HG03196 (cell line): ENCODE measurements at regions not wholly inside any gene's neighbourhood (a gene's known extent, or its start where the extent isn't known, plus 50 kb on each side); places are given as distances from the start of the nearest gene placed in this dataset.
"Not testable (repeated sequence)": the region's sequence is repeated elsewhere in the genome, so short reads cannot be mapped to it uniquely, and the experiment has no call there.

Source experiments
- ATAC-seq: cut with Tn5 transposase; IDR thresholded peaks from one replicate; pipeline ENCODE4 v1.9.1; 2021; ENCODE audit not compliant: unreplicated experiment

DNA sequence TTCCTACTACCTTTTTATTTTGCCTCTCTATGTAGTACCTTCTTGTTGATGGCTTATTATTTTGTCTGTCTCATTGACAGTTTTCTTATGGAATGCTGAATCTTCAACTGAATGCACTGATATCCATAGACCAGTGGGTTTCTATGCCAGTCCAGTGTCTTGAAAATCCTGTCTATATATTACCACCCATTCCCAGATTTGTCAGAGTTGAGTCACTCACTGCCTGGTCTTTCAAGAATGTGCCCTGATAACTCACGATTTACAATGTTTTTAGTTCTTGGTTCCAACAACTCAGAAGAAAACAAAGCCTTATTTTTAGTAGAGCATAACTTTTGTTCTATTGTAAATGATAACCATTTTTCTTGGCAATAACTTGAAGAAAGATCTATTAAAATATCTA is 606.0 kb upstream of the PITX2 start:
- ATAC-seq = no peak

DNA sequence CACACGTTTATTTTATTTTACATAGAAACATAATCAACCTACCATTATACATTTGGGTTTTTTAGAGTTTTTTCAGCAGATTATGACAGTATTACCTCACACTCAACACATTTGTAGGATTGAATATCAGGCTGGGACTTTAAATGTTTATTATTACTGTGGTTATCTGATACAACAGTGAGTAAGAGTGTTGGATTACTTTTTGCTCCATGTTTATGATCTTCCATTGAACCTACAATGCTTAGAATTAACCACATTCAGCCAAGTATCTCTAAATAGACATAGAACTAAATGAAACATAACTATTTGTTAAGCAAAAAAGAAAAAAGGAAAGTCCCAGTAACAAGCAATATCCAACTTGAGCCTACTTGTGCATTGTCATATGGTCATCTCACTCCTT is 607.4 kb upstream of the PITX2 start:
- ATAC-seq = no peak

DNA sequence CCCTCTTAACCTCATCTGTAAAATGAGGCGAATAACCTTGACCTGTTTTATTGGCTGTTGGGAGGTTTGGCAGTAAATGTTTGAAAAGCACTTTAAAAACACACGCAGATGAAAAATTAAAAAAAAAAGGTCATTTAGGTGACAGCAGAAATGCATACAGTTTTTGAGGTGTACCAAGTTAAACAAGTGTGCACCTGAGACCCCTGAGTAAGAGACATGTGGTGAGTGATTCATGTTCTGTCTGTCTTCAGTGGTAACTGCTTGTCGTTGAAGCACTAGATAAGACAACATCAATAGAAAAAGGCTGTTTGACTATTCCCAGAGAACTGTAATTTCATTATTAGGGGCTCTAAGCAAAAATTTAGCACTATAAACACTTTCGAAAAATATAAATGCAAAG is 608.4 kb upstream of the PITX2 start:
- ATAC-seq = no peak

GRCh38 chr4:111234939-111235338 is 612.1 kb upstream of the PITX2 start:
- no peak for ATAC-seq

GRCh38 chr4:111263836-111264235 is 641.0 kb upstream of the PITX2 start:
- ATAC-seq = no peak

DNA sequence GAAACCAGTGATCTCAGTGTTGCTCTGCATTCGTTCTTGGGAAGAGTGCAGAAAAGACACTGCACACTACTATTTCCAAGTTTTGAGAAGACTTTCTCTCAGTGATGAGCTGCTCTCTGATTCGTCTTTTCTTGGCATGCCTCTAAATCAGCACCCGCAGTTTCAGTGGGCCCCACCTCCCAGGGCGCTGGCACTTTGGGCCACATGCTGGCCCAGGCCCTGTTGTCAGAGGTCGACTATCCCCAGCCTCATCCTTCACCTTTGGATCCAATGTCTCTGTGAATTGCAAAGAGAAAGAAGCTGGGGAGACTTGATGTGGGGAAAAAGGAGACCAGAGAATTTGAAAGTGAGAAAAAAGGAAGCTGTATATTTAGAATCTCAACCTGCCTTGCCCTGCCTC is 644.1 kb upstream of the PITX2 start:
- no peak for ATAC-seq

DNA sequence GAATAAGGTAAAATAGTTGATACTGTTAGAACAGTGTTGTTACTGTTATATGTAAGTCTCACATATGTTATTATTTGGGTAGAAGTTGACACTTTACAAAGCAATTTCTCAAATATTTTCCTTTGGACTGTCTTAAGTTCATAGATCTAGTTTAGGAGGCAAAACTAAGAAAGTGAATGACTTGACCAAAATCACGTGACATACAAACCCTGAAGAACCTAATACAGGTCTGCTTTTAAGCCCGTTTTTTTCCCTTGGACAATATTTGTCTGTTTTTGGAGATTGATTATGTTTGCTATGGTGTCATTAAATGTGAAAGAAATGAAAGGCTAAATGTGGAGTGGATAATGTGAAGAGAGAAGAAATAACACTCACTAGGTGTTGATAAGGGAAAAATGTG is 644.9 kb upstream of the PITX2 start:
- no peak for ATAC-seq

DNA sequence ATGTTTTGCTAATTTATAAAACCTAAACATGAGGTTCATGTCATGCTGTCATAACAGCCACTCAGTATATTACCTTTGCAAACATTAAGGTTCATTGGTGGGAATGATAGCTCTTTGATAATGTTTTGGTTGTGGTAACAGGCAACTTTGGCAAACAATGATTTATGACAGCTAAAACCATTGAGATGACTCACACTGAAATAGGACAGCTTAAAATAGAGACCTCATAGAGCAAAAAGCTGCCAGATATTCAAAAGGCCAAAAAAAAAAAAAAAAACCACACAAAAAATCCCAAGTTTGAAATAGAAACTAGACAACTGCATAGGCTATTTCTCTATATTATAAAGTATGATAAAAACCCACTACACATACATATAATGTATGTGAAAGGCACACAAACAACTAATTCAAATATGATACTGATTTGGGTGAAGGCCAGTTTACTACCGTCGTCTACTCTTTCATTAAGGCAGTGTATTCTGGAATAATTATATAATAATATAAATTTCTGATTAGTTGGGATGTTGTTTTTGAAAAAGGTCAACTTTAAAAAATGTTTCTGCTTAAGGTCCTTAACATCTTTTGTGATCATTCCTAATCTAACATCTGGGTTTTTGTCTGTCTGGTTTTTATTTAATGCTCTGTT is 646.0 kb upstream of the PITX2 start:
- ATAC-seq = no peak

- no peak for ATAC-seq
Observed at GRCh38 chr4:111269439-111269838, 646.6 kb upstream of the PITX2 start.

GRCh38 chr4:111274060-111274459 is 651.2 kb upstream of the PITX2 start:
- ATAC-seq = no peak

GRCh38 chr4:111274486-111274885 is 651.6 kb upstream of the PITX2 start:
- no peak for ATAC-seq

DNA sequence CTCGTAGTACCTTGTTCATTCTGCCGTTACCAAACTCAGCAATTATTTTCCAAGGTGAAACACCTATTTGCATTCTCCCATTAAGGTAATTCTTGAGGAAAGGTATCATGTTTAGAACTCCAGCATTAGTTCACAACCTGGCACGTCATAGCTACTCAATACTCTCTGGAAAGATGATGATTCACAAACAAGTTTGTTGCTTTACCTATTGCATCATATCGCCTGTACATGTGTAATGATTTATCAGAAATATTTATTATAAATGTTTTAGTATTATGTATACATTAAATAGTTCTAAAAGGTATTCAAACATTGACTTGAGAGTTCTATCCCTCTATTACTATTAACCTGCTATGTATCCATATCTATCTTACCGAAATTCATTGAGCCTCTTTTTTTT is 658.3 kb upstream of the PITX2 start:
- no peak for ATAC-seq

DNA sequence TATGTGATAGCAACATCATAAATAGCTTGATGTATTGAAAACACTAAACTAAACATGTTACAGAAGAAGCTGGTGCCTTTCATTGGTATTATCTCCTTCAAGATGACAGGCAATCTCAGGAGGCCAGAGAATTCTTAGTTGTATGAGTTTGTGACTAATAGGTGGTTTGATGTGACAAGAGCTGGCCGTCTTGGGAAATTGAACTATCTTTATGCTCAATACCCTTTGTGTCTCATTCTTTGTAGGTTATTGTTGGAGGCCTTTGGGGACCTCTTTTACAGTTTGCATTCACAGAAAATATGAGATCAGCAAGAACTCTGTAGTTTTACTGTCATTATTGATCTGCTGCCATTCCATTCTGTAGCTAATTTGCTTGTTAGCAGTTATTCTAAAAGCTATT is 659.2 kb upstream of the PITX2 start:
- no peak for ATAC-seq

DNA sequence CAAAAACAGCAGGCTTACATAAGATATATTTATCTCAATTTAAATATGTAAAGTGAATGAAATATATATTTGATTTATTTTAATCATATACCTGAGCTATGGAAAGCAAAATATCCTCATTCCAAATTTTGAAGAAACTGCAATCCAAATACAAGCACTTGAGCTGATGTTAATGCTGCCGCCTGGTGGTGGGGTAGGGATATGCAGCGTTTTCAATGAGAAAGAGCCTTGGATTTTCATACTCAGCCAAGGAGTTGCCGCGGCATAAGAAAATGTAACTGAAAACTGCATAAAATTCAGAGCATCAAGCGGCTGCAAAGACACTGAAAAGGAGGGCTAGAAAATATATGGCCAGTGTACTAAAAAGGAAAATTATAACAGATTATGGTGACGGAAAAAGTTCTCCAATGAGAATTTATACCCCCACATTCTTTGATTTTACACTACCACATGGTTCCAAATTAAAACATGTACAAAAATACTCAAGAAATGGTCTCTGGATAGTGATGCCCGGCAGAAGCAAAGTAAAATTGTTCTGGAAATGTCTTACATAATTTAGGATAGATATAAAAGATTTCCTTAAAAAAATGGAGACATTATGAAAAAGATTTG is 660.3 kb upstream of the PITX2 start:
- no peak for ATAC-seq

- ATAC-seq = no peak
Observed at GRCh38 chr4:111296466-111296865, 673.6 kb upstream of the PITX2 start.

DNA sequence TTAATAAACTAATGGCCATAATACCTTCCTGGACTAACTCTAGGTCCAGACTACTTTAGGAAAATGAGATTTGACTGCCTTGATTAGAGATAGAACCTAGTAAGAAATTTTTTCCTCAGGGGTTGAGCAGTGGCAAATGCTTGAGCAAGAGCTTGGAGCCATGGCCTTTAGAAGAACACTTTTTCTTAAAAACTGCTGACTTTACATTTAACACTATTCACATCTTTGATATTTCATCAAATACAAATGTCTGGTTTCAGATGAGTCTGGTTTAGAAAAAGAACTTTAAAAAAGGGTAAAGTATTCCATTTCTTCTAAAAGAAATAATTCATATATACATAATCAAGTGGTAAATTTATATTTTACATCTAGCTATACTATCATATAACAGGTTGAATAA is 680.9 kb upstream of the PITX2 start:
- ATAC-seq = no peak

GRCh38 chr4:111323496-111323895 is 700.6 kb upstream of the PITX2 start:
- no peak for ATAC-seq

DNA sequence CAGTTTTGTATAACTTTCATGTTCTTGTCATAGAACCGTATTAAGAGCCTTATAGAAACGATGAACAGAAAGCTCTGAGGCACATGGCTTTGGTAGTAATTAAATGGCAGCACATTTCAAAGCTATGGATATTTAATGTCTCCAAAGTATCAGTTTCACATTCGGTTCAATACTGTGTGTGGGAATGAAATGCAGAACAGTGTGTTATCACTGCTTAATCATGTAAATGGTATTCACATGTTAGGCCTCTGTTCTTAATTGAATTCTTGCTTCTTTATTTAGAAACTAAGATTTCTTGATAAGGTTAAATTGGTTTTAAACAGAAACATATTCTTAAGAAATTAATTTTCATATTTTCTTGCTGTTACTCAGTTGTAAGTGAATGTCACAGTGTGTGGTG is 701.0 kb upstream of the PITX2 start:
- ATAC-seq = no peak

- ATAC-seq = no peak
Observed at GRCh38 chr4:111326450-111326849, 703.6 kb upstream of the PITX2 start.

- no peak for ATAC-seq
Observed at GRCh38 chr4:111330786-111331185, 707.9 kb upstream of the PITX2 start.

- no peak for ATAC-seq
Observed at GRCh38 chr4:111334361-111334760, 711.5 kb upstream of the PITX2 start.

DNA sequence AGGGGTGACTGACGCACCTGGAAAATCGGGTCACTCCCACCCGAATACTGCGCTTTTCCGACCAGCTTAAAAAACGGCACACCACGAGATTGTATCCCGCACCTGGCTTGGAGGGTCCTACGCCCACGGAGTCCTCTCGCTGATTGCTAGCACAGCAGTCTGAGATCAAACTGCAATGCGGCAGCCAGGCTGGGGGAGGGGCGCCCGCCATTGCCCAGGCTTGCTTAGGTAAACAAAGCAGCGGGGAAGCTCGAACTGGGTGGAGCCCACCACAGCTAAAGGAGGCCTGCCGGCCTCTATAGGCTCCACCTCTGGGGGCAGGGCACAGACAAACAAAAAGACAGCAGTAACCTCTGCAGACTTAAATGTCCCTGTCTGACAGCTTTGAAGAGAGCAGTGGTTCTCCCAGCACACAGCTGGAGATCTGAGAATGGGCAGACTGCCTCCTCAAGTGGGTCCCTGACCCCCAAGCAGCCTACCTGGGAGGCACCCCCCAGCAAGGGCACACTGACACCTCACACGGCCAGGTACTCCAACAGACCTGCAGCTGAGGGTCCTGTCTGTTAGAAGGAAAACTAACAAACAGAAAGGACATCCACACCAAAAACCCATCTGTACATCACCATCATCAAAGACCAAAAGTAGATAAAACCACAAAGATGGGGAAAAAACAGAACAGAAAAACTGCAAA is 714.5 kb upstream of the PITX2 start:
- not testable (repeated sequence) for ATAC-seq

GRCh38 chr4:111359602-111360001 is 736.7 kb upstream of the PITX2 start:
- no peak for ATAC-seq
